H9 (cell line): ENCODE measurements at regions not wholly inside any gene's neighbourhood (a gene's known extent, or its start where the extent isn't known, plus 50 kb on each side); places are given as distances from the start of the nearest gene placed in this dataset.
"Not testable (repeated sequence)": the region's sequence is repeated elsewhere in the genome, so short reads cannot be mapped to it uniquely, and the experiment has no call there.

ENCODE experiments used
- DNase-seq: peaks from one replicate; pipeline ENCODE4 v3.0.0-alpha.2; 2017
- H2AFZ ChIP-seq: one replicate; pipeline ENCODE4 v1.6.1; 2013; ENCODE audit warnings: mild to moderate bottlenecking, low read length, control low read depth, moderate library complexity
- H2AK5ac ChIP-seq: 2 replicates; pipeline ENCODE4 v1.6.1; 2013; ENCODE audit warnings: low read length, control low read depth, mixed read lengths; ENCODE audit not compliant: insufficient read length
- H2BK120ac ChIP-seq: one replicate; pipeline ENCODE4 v1.6.1; 2013; ENCODE audit warnings: low read depth, mild to moderate bottlenecking, low read length, control low read depth, inconsistent platforms; ENCODE audit not compliant: poor library complexity, severe bottlenecking
- H2BK12ac ChIP-seq: 2 replicates; pipeline ENCODE4 v1.6.1; 2013; ENCODE audit warnings: low read length, control low read depth, mixed read lengths, low read depth; ENCODE audit not compliant: insufficient read length
- H2BK15ac ChIP-seq: 2 replicates; pipeline ENCODE4 v1.6.1; 2013; ENCODE audit warnings: low read depth, low read length, control low read depth
- H2BK20ac ChIP-seq: one replicate; pipeline ENCODE4 v1.6.1; 2013; ENCODE audit warnings: low read depth, mild to moderate bottlenecking, low read length, control low read depth, inconsistent platforms; ENCODE audit not compliant: poor library complexity, severe bottlenecking
- H2BK5ac ChIP-seq: 2 replicates; pipeline ENCODE4 v1.6.1; 2013; ENCODE audit warnings: low read length, control low read depth, mixed read lengths; ENCODE audit not compliant: insufficient read length
- H3K14ac ChIP-seq: 2 replicates; pipeline ENCODE4 v1.6.1; 2013; ENCODE audit warnings: low read length, control low read depth; ENCODE audit not compliant: insufficient read depth
- H3K18ac ChIP-seq: 2 replicates; pipeline ENCODE4 v1.6.1; 2013; ENCODE audit warnings: low read depth, mild to moderate bottlenecking, mixed read lengths, low read length, control low read depth; ENCODE audit not compliant: insufficient read length
- H3K23ac ChIP-seq: 2 replicates; pipeline ENCODE4 v1.6.1; 2013; ENCODE audit warnings: low read length, control low read depth, mixed read lengths, low read depth; ENCODE audit not compliant: insufficient read length
- H3K23me2 ChIP-seq: 2 replicates; pipeline ENCODE4 v1.6.1; 2013; ENCODE audit warnings: low read depth, mild to moderate bottlenecking, mixed read lengths, low read length, control low read depth; ENCODE audit not compliant: insufficient read length, poor library complexity, severe bottlenecking
- H3K27ac ChIP-seq: 2 replicates; pipeline ENCODE4 v1.5.1; 2013; ENCODE audit warnings: low read length, control low read depth, mixed read lengths, low read depth; ENCODE audit not compliant: insufficient read length
- H3K27me3 ChIP-seq: 2 replicates; pipeline ENCODE4 v1.6.1; 2013; ENCODE audit warnings: low read length, control low read depth, inconsistent platforms; ENCODE audit not compliant: insufficient read depth
- H3K4ac ChIP-seq: 2 replicates; pipeline ENCODE4 v1.6.1; 2013; ENCODE audit warnings: low read depth, mild to moderate bottlenecking, control low read depth, inconsistent platforms, low read length, moderate library complexity
- H3K4me1 ChIP-seq: 2 replicates; pipeline ENCODE4 v1.6.1; 2013; ENCODE audit warnings: low read length, control low read depth, inconsistent platforms; ENCODE audit not compliant: insufficient read depth
- H3K4me2 ChIP-seq: 2 replicates; pipeline ENCODE4 v1.6.1; 2013; ENCODE audit warnings: low read length, control low read depth, mixed read lengths; ENCODE audit not compliant: insufficient read length, insufficient read depth
- H3K56ac ChIP-seq: 2 replicates; pipeline ENCODE4 v1.6.1; 2013; ENCODE audit warnings: low read depth, mild to moderate bottlenecking, mixed read lengths, low read length, control low read depth; ENCODE audit not compliant: insufficient read length
- H3K79me1 ChIP-seq: 2 replicates; pipeline ENCODE4 v1.6.1; 2013; ENCODE audit warnings: low read depth, mild to moderate bottlenecking, moderate library complexity, low read length, control low read depth, inconsistent platforms; ENCODE audit not compliant: insufficient read depth, poor library complexity, severe bottlenecking
- H3K79me2 ChIP-seq: 2 replicates; pipeline ENCODE4 v1.6.1; 2013; ENCODE audit warnings: low read length, control low read depth, inconsistent platforms; ENCODE audit not compliant: insufficient read depth
- H3K9ac ChIP-seq: 2 replicates; pipeline ENCODE4 v1.6.1; 2013; ENCODE audit warnings: low read length, control low read depth, mixed read lengths; ENCODE audit not compliant: insufficient read length; ENCODE audit errors: extremely low read depth
- H3K9me3 ChIP-seq: one replicate; pipeline ENCODE4 v1.6.1; 2013; ENCODE audit warnings: low read depth, low read length, inconsistent platforms; ENCODE audit not compliant: control insufficient read depth
- H3T11ph ChIP-seq: one replicate; pipeline ENCODE4 v1.6.1; 2013; ENCODE audit warnings: mild to moderate bottlenecking, low read length, control low read depth, inconsistent platforms
- H4K20me1 ChIP-seq: one replicate; pipeline ENCODE4 v1.6.1; 2013; ENCODE audit not compliant: control insufficient read depth, insufficient read length, insufficient read depth
- H4K5ac ChIP-seq: 2 replicates; pipeline ENCODE4 v1.6.1; 2013; ENCODE audit warnings: low read depth, mild to moderate bottlenecking, mixed read lengths, low read length, control low read depth; ENCODE audit not compliant: insufficient read length
- H4K8ac ChIP-seq: replicated peaks from 2 replicates; pipeline ENCODE4 v1.6.1; 2013; ENCODE audit warnings: low read length, control low read depth, mixed read lengths, low read depth; ENCODE audit not compliant: insufficient read length
- H4K91ac ChIP-seq: 2 replicates; pipeline ENCODE4 v1.6.1; 2013; ENCODE audit warnings: low read depth, mild to moderate bottlenecking, moderate library complexity, mixed read lengths, low read length, control low read depth; ENCODE audit not compliant: insufficient read length
- H3K27ac Mint-ChIP-seq, 3 experiments: 2 replicates in 2 of 3; 3 replicates in 1 of 3; pipeline ENCODE4 v1.8.0; 2020 to 2021; ENCODE audit warnings: mixed read lengths in 3 of 3, mild to moderate bottlenecking in 1 of 3, moderate library complexity in 1 of 3
- H3K27me3 Mint-ChIP-seq: 2 replicates; pipeline ENCODE4 v1.8.0; 2021; ENCODE audit warnings: low read depth, mild to moderate bottlenecking, moderate library complexity, mixed read lengths
- H3K36me3 Mint-ChIP-seq, 3 experiments: 2 replicates in 2 of 3; 3 replicates in 1 of 3; pipeline ENCODE4 v1.8.0; 2020 to 2021; ENCODE audit warnings: low read depth in 3 of 3, mixed read lengths in 3 of 3; ENCODE audit not compliant: insufficient read depth in 1 of 3
- H3K4me1 Mint-ChIP-seq, 2 experiments: 2 replicates each; pipeline ENCODE4 v1.8.0; 2020; ENCODE audit warnings: mixed read lengths in 2 of 2
- H3K4me3 Mint-ChIP-seq, 2 experiments: 2 replicates in 1 of 2; 3 replicates in 1 of 2; pipeline ENCODE4 v1.8.0; 2020 to 2021; ENCODE audit warnings: mild to moderate bottlenecking in 2 of 2, mixed read lengths in 2 of 2, moderate library complexity in 1 of 2
- H3K9me3 Mint-ChIP-seq, 2 experiments: 2 replicates in 1 of 2; 3 replicates in 1 of 2; pipeline ENCODE4 v1.8.0; 2020; ENCODE audit warnings: mild to moderate bottlenecking in 2 of 2, mixed read lengths in 2 of 2, moderate library complexity in 1 of 2
- WGBS: extraction: QIAGEN DNeasy Blood & Tissue Kit; methylation state at CpG from one replicate; pipeline ENCODE4 v1.1.7; 2013; ENCODE audit warnings: missing lambda C conversion rate, low lambda C conversion rate, mixed read lengths; ENCODE audit not compliant: insufficient read length; ENCODE audit errors: extremely low coverage; 5-methylcytosine and 5-hydroxymethylcytosine counted together

- H3K27ac ChIP-seq, H3K4me2 ChIP-seq, H4K8ac ChIP-seq, H3K56ac ChIP-seq, H3T11ph ChIP-seq, H2BK15ac ChIP-seq, H4K91ac ChIP-seq, H2BK20ac ChIP-seq, H3K4me1 ChIP-seq, H2AFZ ChIP-seq, H4K20me1 ChIP-seq, H3K9ac ChIP-seq, H3K18ac ChIP-seq, H3K23me2 ChIP-seq, H3K27me3 ChIP-seq, H4K5ac ChIP-seq, H2BK5ac ChIP-seq, H3K4me3 Mint-ChIP-seq, H3K14ac ChIP-seq, H2AK5ac ChIP-seq, H2BK12ac ChIP-seq, H2BK120ac ChIP-seq, H3K4me1 Mint-ChIP-seq, H3K79me1 ChIP-seq, H3K23ac ChIP-seq, H3K27ac Mint-ChIP-seq, H3K79me2 ChIP-seq, DNase-seq, H3K4ac ChIP-seq: not testable (repeated sequence)
- peaks cover 88% of the 10 kb centered on the region for H3K9me3 ChIP-seq
- no CpG with 5 or more reads among the region's 4 CpGs for WGBS
- peaks cover 22% of the 10 kb centered on the region for H3K27me3 Mint-ChIP-seq
- H3K36me3 Mint-ChIP-seq, result peaks cover 47 to 71% (median 54%) of the 10 kb centered on the region in 3 experiments
- peaks cover 81 to 85% of the 10 kb centered on the region in 2 experiments for H3K9me3 Mint-ChIP-seq
Observed at GRCh38 chr21:9011916-9012315, 1509.5 kb upstream of the TPTE start.

DNA sequence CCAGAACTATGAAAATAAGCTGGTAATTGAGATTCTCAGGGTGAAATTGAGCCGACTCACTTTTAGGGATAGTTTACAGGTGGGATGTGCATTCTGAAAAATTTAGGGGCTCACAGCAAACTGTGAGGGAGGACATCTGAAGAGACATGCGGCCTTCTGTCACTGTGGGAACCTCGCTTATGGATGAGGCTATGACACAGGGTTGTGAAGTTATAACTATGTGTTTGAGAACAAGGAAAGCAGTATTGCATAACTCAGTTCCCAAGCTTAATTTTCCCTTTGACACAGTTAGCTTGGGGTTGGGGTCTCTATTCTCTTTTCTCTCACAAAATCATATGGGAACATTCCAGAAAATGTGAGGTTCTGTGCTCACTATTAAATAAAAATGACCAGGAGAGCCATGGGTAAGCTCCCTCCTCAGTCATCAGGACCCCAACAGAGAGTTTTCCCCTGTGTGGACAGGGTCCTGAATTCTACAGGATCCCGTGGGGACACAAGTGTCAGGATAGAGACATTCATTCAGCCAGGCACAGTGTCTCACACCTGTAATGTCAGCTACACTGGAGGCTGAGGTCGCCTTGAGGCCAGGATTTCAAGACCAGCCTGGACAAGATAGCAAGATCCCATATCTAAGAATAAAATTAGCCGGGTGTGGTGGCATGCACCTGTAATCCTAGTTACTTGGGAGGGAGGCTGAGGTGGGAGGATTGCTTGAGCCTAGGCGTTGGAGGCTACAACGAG is 1507.7 kb upstream of the TPTE start:
- peaks cover 77% of the 10 kb centered on the region for H3K9me3 ChIP-seq
- peaks cover 16% of the 10 kb centered on the region for H3K27me3 Mint-ChIP-seq

More for the DNA sequence above, 1507.7 kb upstream of the TPTE start:
- not testable (repeated sequence) for H3K23ac ChIP-seq, H3K27ac ChIP-seq, H4K8ac ChIP-seq, H4K91ac ChIP-seq, H3T11ph ChIP-seq, H2AFZ ChIP-seq, H2BK12ac ChIP-seq, H3K14ac ChIP-seq, H3K4me1 Mint-ChIP-seq, H3K18ac ChIP-seq, H3K27ac Mint-ChIP-seq, H2AK5ac ChIP-seq, DNase-seq, H3K4me2 ChIP-seq, H3K4me1 ChIP-seq, H3K4ac ChIP-seq, H3K4me3 Mint-ChIP-seq, H3K9ac ChIP-seq, H2BK15ac ChIP-seq, H3K56ac ChIP-seq, H2BK120ac ChIP-seq, H3K23me2 ChIP-seq, H2BK20ac ChIP-seq, H4K20me1 ChIP-seq, H2BK5ac ChIP-seq, H3K79me1 ChIP-seq, H4K5ac ChIP-seq, H3K27me3 ChIP-seq, H3K79me2 ChIP-seq
- Mint-ChIP-seq H3K36me3 (peaks cover 37 to 58% (median 42%) of the 10 kb centered on the region in 3 experiments), H3K9me3 (peaks cover 71 to 78% of the 10 kb centered on the region in 2 experiments)
- no CpG with 5 or more reads among the region's 8 CpGs for WGBS
